GM21447 (cell line): ENCODE measurements at regions not wholly inside any gene's neighbourhood (a gene's known extent, or its start where the extent isn't known, plus 50 kb on each side); places are given as distances from the start of the nearest gene placed in this dataset.
A peak's percentile ranks its signal among the peaks of the same experiment; 100 is the strongest.

Experiments
- ATAC-seq: cut with Tn5 transposase; IDR thresholded peaks from one replicate; pipeline ENCODE4 v1.9.1; 2021; ENCODE audit not compliant: unreplicated experiment

GRCh38 chr6:81484251-81484650, 268.2 kb downstream of the TENT5A start:
- ATAC-seq, result no peak

DNA sequence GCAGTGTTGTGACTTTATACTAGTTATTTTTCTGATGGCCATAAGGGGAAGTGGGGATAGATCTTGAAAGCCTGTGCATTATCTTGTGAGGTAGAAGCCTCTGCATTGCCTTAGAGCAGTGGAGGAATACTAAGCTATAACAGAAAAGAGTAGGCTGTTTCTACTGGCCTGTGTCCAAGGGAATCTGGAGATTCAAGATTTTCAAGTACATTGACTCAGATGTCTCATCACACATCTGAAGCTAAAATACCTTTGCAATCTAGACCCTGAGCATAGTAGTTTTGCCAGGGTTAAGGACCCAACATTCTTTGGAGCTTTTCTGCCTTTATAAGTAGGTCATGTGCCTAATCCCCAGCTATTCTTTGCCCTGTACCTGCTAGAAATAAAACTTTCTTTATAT, 272.3 kb downstream of the TENT5A start:
- no peak for ATAC-seq

DNA sequence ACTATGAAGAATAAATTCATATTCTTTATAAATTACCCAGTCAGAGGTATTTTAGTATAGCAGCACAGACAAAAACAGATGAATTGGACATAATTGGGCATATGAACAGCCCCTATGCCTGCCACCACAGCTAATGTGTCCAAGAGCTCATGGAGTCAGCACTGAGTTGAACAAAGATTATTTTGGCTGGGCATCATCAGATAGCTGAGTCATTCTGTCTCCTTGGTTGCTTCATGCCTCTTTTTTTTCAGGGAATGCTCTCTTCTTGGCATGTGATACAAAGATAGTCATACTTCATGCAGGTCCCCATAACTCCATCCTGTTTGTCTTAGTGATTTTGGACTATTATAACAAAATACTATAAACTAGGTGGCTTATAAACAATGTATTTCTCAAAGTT, 275.6 kb downstream of the TENT5A start:
- ATAC-seq, result no peak

GRCh38 chr6:81475646-81476045, 276.8 kb downstream of the TENT5A start:
- no peak for ATAC-seq

DNA sequence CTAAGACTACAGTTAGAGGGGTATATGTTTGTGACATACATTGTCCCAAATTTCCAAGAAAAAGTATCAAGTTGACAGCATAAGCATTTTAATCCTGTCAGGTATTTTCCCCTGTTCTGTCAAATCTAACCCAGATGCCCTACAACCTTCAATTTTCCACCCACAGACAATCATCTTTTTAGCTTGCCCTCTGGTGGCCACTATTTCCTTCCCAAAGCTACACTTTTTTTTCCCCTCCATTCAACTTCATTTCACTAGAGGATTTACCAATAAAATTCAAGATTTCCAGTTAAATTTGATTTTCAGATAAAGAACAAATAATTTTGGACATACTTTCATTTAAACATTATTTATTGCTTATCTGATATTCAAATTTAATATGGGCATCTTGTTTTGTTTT, 286.6 kb downstream of the TENT5A start:
- no peak for ATAC-seq

DNA sequence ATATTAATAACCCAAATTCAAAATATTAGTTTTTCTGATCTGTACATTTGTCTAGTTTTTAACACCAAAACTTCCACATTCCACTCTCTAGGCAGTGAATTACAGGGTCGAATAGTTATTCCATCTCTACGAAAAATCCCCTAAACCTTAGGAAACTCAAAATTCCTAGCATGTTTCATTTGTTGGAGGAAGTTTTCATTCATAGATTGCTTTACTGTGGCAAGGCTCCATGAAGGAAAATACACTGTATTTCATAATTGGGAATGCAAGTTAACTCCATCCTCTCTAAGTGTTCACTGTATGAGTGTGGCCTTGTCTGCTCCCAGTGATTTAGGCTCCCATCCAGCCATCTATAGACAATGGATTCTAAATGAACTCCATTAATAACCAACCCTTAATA, 296.1 kb downstream of the TENT5A start:
- no peak for ATAC-seq

DNA sequence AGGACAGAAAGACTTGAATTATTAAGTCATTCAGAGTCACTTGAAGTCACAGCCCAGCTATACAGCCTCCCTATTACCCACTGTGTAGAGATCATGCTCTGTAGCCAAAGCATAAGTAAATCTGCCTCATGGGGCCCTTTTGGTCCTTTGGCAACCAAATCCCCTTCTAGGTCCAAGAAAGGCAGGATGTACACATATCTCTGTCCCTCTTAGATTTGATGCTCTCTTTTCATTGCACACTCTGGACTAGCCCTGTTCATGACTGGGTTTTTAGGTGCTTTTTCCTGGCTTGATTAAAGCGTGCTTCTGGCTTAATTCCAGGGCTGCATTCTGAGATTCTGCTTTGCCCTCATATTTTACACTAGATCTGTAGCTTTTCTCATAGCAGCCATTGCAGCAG, 296.8 kb downstream of the TENT5A start:
- ATAC-seq, result no peak

DNA sequence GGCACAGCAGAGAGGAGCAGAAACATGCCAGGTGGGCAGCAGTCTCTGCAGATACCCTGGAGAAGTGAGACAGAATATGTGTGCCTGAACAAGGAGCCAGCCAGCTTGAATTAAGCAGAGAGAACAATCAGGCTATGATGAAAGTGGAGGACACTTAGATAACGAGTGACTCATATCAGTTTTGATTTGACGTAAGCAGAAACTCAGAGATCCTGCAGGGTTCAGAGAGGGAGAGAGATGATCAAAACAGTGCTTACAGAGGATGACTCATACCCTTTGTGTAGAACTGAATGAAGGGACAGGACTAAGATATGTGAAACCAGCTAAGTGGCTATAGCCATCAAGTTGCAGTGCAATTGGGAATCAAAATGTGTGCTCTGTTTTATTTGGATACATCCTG, 300.7 kb downstream of the TENT5A start:
- peak; percentile 66 for ATAC-seq

GRCh38 chr6:81450180-81450579, 302.3 kb downstream of the TENT5A start:
- no peak for ATAC-seq

GRCh38 chr6:81446509-81446908, 306.0 kb downstream of the TENT5A start:
- ATAC-seq, result no peak

DNA sequence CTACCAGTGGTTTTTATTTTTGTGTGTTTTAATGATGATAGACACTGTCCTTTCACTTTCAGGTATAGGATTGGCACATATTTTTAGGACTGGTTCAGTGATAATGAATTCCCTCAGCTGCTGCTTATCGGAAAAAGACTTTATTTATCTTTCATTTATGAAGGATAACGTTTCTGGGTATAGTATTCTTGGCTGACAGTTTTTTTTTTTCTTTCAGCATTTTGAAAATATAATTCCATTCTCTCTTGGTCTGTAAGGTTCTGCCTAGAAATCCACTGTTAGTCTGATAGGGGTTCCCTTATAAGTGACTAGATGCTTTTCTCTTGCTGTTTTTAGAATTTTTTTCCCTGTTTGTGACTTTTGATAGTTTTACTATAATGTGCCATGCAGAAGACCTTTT, 313.1 kb downstream of the TENT5A start:
- no peak for ATAC-seq

DNA sequence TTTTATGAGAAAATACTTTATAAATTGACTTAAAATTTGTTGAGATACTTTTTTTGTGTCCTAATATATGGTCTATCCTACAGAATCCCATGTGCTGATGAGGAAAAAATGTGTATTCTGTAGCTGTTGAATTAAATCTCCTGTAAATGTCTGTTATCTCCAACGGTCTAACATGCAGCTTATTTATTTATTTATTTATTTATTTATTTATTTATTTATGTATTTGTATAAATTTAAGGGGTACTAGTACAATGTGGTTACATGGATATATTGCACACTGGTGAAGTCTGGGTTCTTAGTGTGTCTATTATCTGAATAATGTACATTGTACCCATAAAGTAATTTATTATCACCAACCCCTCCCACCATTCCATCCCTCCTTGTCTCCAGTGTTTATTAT, 315.5 kb downstream of the TENT5A start:
- no peak for ATAC-seq

- ATAC-seq, result no peak
These were observed 339.2 kb downstream of the TENT5A start for GRCh38 chr6:81413306-81413705.

DNA sequence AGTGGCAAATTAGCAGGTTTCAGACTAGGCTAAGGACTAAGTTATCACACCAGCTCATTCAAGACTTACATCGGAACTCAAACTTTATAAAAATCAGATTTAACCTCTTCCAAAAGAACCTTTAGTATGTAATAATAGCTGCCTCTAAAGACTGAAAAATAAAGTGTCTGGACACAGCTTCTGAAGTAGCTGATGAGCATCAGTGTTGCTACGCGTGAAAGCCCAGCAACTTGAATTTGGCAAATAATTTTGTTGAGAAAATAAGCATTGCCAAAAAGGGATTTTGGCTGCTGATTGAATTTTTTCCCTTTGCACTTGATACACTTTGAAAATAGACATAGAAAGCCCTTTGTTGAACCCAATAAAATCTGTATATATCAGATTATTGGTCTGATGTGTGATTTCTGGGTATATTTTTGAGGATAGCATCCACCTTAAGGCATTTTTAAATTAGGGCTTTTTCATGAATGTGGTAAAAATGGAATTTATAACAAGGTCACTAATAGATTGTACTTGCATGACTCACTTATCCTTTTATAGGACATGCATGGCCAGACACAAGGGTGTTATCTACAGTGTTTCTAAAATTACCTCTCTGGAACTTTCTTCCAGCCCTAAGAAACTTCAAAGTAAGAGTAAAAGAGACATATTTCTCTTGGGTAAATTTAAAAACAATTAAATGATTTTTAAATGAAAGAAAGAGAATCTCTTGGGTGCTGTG, 350.4 kb downstream of the TENT5A start:
- ATAC-seq, result no peak

DNA sequence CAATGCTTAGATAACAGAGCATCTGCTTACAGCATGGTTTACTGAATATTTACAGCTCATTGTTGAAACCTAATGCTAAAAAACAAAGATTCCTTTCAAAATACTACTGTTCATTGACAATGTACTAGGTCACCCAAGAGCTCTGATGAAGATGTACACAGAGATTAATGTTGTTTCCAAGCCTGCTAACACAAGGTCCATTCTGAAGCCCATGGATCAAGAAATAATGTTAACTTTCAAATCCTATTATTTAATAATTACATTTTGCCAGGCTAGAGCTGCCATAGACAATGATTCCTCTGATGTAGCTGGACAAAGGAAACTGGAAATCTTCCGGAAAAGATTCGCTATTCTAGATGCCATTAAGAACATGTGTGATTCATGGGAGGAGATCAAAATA, 355.6 kb downstream of the TENT5A start:
- no peak for ATAC-seq

- ATAC-seq, result no peak
These were observed 365.3 kb downstream of the TENT5A start for GRCh38 chr6:81387163-81387562.

GRCh38 chr6:81384921-81385320, 367.6 kb downstream of the TENT5A start:
- no peak for ATAC-seq

DNA sequence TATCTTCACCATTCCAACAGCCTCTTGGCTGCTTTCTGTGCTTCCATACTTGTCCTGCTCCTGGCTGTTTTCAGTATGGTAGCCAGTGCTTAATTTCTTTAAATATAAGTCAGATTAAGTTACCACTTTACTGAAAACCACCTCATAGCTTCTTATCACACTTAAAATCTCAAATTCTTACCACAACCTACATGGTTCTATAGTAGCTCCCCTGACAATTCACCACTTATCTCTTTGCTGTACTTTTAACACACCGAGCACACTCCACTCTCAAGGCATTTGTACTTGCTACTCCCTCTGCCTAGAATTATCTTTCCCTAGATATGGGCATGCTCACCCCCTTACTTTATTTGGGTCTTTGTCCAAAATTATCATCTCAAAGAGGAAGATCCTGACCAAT, 369.0 kb downstream of the TENT5A start:
- ATAC-seq, result no peak

DNA sequence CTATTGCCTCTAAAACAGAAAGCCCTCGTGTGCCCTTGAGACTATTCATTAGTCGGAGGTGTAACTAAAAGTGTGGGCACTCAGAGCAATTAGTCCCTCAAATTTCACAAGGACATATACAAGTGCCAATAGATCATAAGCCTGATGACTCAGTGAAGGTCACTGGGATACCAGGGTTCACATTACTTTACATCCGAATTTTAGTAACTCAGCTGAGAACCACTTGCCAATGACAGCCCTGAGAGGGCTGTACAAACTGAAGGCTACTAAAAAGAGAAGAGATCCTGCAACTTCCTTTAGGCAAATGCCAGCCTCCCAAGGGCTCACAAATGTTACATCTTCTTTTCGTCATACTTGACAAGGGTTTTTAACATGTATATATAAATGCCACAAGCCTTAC, 369.6 kb downstream of the TENT5A start:
- no peak for ATAC-seq

DNA sequence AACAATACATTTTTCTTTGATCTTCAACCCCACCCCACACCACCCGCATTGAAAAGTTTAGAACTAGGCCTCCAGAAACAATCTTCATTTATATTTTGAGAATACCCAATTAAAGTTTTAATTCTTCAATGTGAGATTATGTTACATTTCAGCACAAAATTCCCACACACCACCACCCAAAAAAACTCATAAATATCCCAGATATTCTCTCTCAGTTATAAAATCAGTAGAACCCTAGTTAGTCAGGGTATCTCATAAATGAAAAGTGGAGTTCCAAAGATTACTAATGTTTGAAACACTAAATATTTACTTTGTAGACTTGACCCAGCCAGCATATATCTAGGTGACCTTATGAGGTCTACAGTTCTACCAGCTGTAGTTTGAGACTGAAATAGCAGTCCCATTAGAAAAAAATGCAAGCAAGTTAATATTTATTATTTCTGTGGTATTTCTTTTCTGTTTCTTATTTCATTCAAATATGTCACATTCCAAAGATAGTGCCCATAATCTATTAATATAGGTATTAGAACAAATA, 371.0 kb downstream of the TENT5A start:
- ATAC-seq, result no peak

- no peak for ATAC-seq
These were observed 371.7 kb downstream of the TENT5A start for GRCh38 chr6:81380718-81381338.

- ATAC-seq, result no peak
These were observed 375.7 kb downstream of the TENT5A start for GRCh38 chr6:81376745-81377144.

- ATAC-seq, result no peak
These were observed 379.1 kb downstream of the TENT5A start for GRCh38 chr6:81373414-81373813.
